GM19043 (cell line): ENCODE measurements at regions not wholly inside any gene's neighbourhood (a gene's known extent, or its start where the extent isn't known, plus 50 kb on each side); places are given as distances from the start of the nearest gene placed in this dataset.
"Not testable (repeated sequence)": the region's sequence is repeated elsewhere in the genome, so short reads cannot be mapped to it uniquely, and the experiment has no call there.

Source experiments
- ATAC-seq: cut with Tn5 transposase; IDR thresholded peaks from one replicate; pipeline ENCODE4 v1.9.1; 2021; ENCODE audit warnings: low read depth; ENCODE audit not compliant: unreplicated experiment

GRCh38 chr7:96562458-96562857 lies 147.2 kb downstream of the SEM1 start:
- ATAC-seq = no peak

- ATAC-seq = no peak
Observed at GRCh38 chr7:96561892-96562291, 147.8 kb downstream of the SEM1 start.

DNA sequence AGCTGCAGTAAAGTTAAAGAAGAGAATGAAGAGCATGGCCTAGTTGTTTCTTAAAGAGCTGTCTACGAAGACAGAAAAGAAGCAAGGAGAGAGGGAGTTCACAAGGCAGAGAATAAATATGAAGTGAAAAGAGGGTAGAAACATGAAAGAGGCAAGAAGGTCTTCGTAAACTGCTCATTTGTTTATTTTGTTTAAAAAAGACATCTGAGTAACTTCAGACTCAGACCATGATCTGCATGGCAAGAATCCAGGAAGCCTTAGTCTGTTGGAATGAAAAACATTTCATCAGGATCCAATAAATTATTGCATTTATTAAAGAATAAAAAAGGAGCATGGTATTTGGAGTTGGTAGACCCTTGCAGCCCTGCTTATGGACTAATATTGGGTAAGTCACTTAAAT lies 151.1 kb downstream of the SEM1 start:
- ATAC-seq = no peak

DNA sequence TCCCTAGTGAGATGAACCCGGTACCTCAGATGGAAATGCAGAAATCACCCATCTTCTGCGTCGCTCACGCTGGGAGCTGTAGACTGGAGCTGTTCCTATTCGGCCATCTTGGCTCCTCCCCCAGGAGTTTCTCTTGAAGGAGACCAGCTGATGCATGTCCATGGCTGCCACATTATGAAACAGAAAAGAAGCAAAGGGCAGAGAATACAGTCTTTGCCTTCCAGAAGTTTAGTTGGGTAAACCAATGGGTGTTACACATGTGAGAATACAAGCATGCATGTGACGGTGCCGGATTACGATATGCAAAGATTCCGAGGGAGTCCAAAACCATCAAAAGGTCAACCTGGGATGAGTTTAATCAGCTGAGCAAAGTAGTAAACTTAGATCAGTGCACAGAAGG lies 151.6 kb downstream of the SEM1 start:
- no peak for ATAC-seq

DNA sequence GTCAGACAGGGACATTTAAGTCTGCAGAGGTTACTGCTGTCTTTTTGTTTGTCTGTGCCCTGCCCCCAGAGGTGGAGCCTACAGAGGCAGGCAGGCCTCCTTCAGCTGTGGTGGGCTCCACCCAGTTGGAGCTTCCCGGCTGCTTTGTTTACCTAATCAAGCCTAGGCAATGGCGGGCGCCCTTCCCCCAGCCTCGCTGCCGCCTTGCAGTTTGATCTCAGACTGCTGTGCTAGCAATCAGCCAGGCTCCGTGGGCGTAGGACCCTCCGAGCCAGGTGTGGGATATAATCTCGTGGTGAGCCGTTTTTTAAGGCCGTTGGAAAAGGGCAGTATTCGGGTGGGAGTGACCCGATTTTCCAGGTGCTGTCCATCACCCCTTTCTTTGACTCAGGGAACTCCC lies 152.0 kb downstream of the SEM1 start:
- not testable (repeated sequence) for ATAC-seq

DNA sequence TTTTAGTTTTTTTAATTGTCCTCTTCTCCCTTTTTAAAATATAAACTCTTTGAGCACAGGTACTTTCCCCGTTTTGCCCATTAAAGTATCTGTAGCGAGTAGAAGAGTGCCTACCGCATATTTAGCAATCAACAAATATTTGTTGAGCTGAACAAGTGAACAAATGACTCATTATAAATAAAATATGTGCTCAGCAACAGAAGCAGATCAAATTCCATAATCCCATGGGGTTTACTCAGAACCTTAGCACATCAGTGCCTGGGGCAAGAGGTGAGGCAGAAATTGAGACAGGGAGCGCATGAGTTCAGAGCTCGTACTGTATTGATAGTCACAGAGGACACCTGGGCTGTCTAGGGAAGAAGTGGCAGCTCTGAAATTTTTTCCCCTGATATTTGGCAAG lies 161.0 kb downstream of the SEM1 start:
- no peak for ATAC-seq

- ATAC-seq = no peak
Observed at GRCh38 chr7:96547371-96547811, 162.3 kb downstream of the SEM1 start.

DNA sequence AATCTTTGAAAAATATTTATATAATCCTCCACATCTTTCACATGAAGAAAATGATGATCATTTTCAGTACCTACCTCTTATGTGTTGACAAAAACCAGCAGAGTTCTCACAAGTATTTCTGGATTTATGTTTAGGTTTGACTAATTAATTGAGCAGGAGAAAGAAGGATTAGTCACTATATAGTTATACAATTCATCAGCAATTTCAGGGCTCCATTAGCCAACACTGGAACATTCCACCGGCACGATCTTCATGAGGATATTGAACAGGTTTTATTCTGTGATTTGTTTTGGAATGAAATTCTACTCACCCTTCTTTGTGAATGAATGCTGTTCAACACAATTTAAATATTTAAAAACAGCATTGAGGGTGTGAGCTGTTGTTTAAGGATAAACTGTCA lies 163.2 kb downstream of the SEM1 start:
- no peak for ATAC-seq

DNA sequence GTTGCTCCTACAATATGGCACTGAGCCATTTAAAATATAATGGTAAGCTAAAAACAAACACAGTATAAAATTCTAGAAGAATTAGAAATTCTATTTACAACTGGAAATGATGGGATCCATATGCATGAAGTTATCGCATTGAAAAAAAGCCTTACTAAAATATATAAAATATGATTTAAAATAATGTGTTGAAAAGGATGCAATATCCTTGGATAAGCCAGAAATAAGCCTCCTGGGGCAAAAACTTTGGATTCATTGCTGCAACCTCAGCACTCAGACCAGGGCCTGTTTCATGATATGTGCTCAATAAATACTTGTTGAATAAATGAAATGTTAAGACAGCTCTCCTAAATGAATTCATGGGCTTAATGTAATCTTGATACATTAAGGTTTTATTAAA lies 170.2 kb downstream of the SEM1 start:
- no peak for ATAC-seq

- ATAC-seq = no peak
Observed at GRCh38 chr7:96538632-96539031, 171.0 kb downstream of the SEM1 start.

GRCh38 chr7:96534221-96534620 lies 175.4 kb downstream of the SEM1 start:
- no peak for ATAC-seq

- ATAC-seq = no peak
Observed at GRCh38 chr7:96532428-96532935, 177.2 kb downstream of the SEM1 start.

GRCh38 chr7:96531331-96531730 lies 178.3 kb downstream of the SEM1 start:
- ATAC-seq = no peak

DNA sequence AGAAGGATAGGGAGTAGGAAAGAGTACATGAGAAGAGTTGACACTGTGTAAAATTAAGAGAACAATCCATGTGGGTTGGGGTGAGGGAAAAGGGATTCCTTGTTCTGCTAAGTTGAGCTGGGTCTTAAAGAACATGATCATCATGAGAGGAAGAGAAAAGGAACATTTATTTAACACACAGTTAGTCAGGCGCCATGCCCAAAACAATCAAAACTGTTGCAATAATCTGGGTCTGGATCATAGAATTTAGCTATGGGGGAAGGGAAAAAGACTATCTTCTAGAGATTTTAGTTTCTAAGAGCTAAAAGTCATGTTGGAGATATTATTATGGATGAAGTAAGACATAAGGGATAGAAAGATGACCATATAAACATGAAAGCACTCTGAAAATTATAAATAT lies 178.9 kb downstream of the SEM1 start:
- ATAC-seq = no peak

- no peak for ATAC-seq
Observed at GRCh38 chr7:96527133-96527827, 182.4 kb downstream of the SEM1 start.

GRCh38 chr7:96526496-96526895 lies 183.2 kb downstream of the SEM1 start:
- no peak for ATAC-seq

DNA sequence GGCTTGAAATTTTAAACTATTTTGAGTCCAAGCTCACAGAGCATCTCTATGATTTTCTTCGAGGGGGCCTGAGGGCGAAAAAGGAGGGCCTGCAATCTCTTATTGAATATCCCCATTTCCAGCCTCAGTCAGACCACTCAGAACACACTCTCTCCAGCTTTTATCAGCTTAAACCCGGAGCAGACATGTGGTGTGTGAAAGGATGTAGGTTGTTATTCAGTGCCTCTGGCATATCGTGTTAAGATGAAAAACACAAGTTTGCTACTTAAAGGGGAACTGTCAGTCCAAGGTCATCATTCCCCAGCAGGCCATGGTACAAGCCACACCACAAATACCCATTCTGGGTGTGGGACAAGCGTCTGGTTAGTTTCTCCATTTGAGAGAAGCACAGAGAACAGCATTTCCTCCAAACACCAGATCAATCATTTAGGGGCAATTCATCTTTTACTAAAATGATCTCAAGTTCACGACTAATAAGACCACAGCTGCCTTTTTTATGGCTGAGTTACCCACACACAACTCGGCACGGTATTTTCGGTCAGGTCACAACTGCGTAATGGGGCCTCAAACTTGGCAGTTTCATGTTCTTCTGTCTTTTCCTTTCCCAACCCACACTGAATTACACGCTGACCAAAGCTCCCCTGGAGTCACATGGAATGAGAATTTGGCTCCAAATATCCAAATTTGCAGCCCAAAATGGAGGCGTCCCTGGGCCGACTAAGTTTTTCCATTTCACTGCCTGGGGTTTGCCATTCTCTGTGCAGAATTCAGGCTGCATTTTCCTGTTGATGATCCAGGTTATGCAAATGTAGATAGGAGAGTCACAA lies 188.4 kb downstream of the SEM1 start:
- ATAC-seq = no peak

DNA sequence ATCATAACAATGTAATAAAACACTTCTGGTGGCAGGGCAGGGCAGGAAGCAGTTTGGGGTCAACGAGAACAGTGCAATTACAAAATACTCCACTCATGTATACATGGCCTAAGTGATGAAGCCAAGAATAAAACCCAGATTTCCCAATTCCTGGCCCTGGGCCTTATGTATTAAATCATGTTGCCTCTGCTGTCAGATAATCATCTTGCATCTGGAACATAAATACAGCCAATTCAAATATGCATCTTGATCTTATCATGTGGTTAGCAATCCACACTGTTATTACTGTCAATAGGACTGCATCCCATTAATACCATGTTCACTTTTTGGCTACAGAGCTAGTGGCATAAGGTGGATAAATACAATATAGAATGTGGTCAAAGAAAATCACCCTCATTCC lies 186.5 kb upstream of the SLC25A13 start:
- ATAC-seq = no peak

DNA sequence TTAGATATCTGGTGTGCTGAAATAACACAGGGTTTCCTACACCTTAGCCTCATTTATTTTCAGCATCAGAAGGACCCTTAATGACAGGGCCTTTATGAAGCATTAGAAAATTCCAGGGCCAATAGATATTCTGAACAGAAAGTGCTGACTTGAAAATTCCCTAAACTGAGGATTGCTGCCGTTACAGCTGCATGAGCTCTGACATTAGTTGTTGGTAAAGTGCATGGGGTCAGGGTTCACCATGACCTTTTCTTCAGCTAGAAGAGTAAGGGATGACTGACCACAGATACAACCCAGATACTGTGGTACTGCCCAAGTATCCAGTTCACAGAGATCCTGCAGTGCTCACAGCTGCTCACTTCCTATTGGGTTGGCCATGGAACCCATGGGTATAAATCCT lies 181.7 kb upstream of the SLC25A13 start:
- no peak for ATAC-seq

GRCh38 chr7:96501318-96501717 lies 179.4 kb upstream of the SLC25A13 start:
- ATAC-seq = no peak

DNA sequence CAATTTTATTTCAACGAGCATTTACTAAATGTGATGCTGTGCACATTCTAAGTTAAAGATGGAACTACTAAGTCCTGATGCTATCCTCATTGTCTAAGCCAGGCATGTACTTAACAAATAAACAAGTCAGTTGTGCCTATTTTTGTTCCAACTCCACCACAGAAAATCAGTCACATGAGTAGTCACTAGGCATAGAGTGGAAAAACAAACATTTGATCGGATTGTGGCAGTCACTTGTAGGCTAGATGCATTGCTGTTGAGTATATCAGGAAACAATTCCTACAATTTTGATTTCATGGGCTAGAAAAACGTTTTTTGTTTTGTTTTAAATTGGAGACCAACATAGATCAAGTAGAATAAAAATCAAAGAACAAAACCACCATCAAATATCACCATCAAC lies 177.6 kb upstream of the SLC25A13 start:
- ATAC-seq = no peak

DNA sequence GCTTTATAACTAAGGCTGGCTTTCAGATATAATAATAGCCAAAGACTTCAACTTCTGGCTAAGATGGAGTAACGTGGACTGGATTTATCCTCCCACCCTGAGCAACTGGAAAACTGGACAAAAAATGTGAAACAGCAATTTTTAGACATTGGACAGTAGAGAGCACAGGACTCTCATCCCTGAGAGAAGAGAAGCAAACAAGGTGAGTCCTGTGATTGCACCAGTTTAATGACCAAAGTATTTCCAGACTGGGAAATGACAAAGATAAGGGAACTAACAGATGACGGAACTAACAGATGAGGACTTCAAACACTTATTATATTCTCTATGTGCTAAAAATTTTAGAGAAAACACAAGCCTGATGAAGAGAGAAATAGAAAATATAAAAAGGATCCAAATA lies 175.7 kb upstream of the SLC25A13 start:
- ATAC-seq = no peak
